ENCODE measurements at regions not wholly inside any gene's neighbourhood (a gene's known extent, or its start where the extent isn't known, plus 50 kb on each side); places are given as distances from the start of the nearest gene placed in this dataset.

DNA sequence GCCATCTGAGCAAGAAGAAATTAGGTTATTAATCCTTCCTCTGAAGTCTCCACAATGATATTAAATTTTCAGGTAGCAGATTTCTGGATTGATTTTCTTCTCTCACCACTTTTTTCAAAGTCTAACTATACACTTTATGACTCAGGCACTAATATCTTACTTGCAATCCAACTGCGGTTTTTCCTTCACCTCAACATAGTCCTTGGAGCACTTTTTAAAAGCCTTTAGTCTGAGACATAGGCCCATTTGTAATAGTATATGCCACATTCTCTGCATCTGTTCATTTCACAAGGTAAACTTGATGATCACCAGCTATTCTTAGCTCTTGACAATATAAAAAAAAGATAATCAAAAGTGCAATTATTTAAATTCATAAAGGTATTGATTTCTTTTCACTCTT is 55.9 kb upstream of the EDNRA start:
- TF ChIP-seq, protein P1, sequence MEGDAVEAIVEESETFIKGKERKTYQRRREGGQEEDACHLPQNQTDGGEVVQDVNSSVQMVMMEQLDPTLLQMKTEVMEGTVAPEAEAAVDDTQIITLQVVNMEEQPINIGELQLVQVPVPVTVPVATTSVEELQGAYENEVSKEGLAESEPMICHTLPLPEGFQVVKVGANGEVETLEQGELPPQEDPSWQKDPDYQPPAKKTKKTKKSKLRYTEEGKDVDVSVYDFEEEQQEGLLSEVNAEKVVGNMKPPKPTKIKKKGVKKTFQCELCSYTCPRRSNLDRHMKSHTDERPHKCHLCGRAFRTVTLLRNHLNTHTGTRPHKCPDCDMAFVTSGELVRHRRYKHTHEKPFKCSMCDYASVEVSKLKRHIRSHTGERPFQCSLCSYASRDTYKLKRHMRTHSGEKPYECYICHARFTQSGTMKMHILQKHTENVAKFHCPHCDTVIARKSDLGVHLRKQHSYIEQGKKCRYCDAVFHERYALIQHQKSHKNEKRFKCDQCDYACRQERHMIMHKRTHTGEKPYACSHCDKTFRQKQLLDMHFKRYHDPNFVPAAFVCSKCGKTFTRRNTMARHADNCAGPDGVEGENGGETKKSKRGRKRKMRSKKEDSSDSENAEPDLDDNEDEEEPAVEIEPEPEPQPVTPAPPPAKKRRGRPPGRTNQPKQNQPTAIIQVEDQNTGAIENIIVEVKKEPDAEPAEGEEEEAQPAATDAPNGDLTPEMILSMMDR (IDR thresholded peaks at IDR 0.05; ENCODE audit: low read depth, low read length): no peak
- no peak for TF ChIP-seq EZH2phosphoT487 (IDR thresholded peaks at IDR 0.05; ENCODE audit: low read depth)
